Neural progenitor cell (in vitro differentiated cells): ENCODE measurements at regions not wholly inside any gene's neighbourhood (a gene's known extent, or its start where the extent isn't known, plus 50 kb on each side); places are given as distances from the start of the nearest gene placed in this dataset.

Source experiments
- DNase-seq: peaks from one replicate; pipeline ENCODE4 v3.0.0-alpha.2; 2016; ENCODE audit warnings: low spot score
- H2AFZ ChIP-seq: fragments of 200-600 bp; sonication (generic); replicated peaks from 2 replicates; pipeline ENCODE4 v1.6.1; 2016; ENCODE audit warnings: antibody characterized with exemption
- H3F3A ChIP-seq: fragments of 200-600 bp; sonication (generic); 2 replicates; pipeline ENCODE4 v1.6.1; 2016; ENCODE audit warnings: antibody characterized with exemption, low read depth
- H3K27ac ChIP-seq: fragments of 200-600 bp; sonication (generic); 2 replicates; pipeline ENCODE4 v1.5.1; 2016; ENCODE audit warnings: mild to moderate bottlenecking
- H3K27me3 ChIP-seq: fragments of 200-600 bp; sonication (generic); 2 replicates; pipeline ENCODE4 v1.6.1; 2016; ENCODE audit warnings: mild to moderate bottlenecking, moderate library complexity
- H3K36me3 ChIP-seq: fragments of 200-600 bp; sonication (generic); 2 replicates; pipeline ENCODE4 v1.5.1; 2016
- H3K4me1 ChIP-seq: fragments of 200-600 bp; sonication (generic); 2 replicates; pipeline ENCODE4 v1.6.1; 2016; ENCODE audit warnings: mixed run types
- H3K4me2 ChIP-seq: fragments of 200-600 bp; sonication (generic); 2 replicates; pipeline ENCODE4 v1.6.1; 2016
- H3K4me3 ChIP-seq: fragments of 200-600 bp; sonication (generic); 2 replicates; pipeline ENCODE4 v1.5.1; 2016
- H3K79me2 ChIP-seq: fragments of 200-600 bp; sonication (generic); 2 replicates; pipeline ENCODE4 v1.6.1; 2016; ENCODE audit warnings: low read depth
- H3K9ac ChIP-seq: fragments of 200-600 bp; sonication (generic); 2 replicates; pipeline ENCODE4 v1.6.1; 2016
- H3K9me3 ChIP-seq: fragments of 200-600 bp; sonication (generic); 2 replicates; pipeline ENCODE4 v1.5.1; 2016; ENCODE audit warnings: low read depth
- H4K20me1 ChIP-seq: fragments of 200-600 bp; sonication (generic); 2 replicates; pipeline ENCODE4 v1.6.1; 2016; ENCODE audit warnings: low read depth
- H3K27ac Mint-ChIP-seq: 3 replicates; pipeline ENCODE4 v1.8.0; 2021; ENCODE audit warnings: mixed read lengths
- H3K27me3 Mint-ChIP-seq: 2 replicates; pipeline ENCODE4 v1.8.0; 2022; ENCODE audit warnings: low read depth, mild to moderate bottlenecking, inconsistent platforms, moderate library complexity, mixed read lengths; ENCODE audit not compliant: insufficient read depth
- H3K36me3 Mint-ChIP-seq: 3 replicates; pipeline ENCODE4 v1.8.0; 2021; ENCODE audit warnings: mixed read lengths
- H3K4me1 Mint-ChIP-seq: 3 replicates; pipeline ENCODE4 v1.8.0; 2021; ENCODE audit warnings: mixed read lengths
- H3K4me3 Mint-ChIP-seq: 3 replicates; pipeline ENCODE4 v1.8.0; 2021; ENCODE audit warnings: mild to moderate bottlenecking, moderate library complexity, mixed read lengths
- H3K9me3 Mint-ChIP-seq: 3 replicates; pipeline ENCODE4 v1.8.0; 2020; ENCODE audit warnings: mixed read lengths
- CTCF ChIP-seq: fragments of 200-600 bp; sonication (generic); IDR thresholded peaks from 2 replicates; pipeline ENCODE4 v1.5.1; 2017; ENCODE audit warnings: antibody characterized with exemption, mild to moderate bottlenecking
- EZH2 ChIP-seq: fragments of 200-600 bp; sonication (generic); IDR thresholded peaks from 2 replicates; pipeline ENCODE4 v1.6.1; 2017; ENCODE audit warnings: antibody characterized with exemption, mild to moderate bottlenecking, moderate library complexity
- EZH2phosphoT487 ChIP-seq: fragments of 200-600 bp; sonication (generic); IDR thresholded peaks from 2 replicates; pipeline ENCODE4 v1.6.1; 2017; ENCODE audit warnings: antibody characterized with exemption

- no peak overlapping the region for H3K9ac ChIP-seq
- H3F3A ChIP-seq, result no peaks in the 10 kb centered on the region
- no peaks in the 10 kb centered on the region for H3K36me3 ChIP-seq
- H3K27ac ChIP-seq, result no peak overlapping the region
- no peak for TF ChIP-seq CTCF
- TF ChIP-seq EZH2phosphoT487, result no peak
- TF ChIP-seq EZH2, result no peak
- Mint-ChIP-seq H3K27ac (no peak overlapping the region), H3K4me3 (no peak overlapping the region), H3K27me3 (peaks cover 14% of the 10 kb centered on the region), H3K9me3 (no peaks in the 10 kb centered on the region), H3K36me3 (no peaks in the 10 kb centered on the region), H3K4me1 (peaks cover 5% of the 10 kb centered on the region)
- H4K20me1 ChIP-seq, result no peaks in the 10 kb centered on the region
- H3K4me3 ChIP-seq, result no peak overlapping the region
- H3K79me2 ChIP-seq, result no peaks in the 10 kb centered on the region
- H3K4me2 ChIP-seq, result peak overlapping the region; percentile 5
- DNase-seq, result peak; percentile 37
- H3K4me1 ChIP-seq, result peaks cover 5% of the 10 kb centered on the region
- H3K27me3 ChIP-seq, result peaks cover 19% of the 10 kb centered on the region
- no peaks in the 10 kb centered on the region for H3K9me3 ChIP-seq
- peak overlapping the region; percentile 13 for H2AFZ ChIP-seq
Measured at GRCh38 chr15:83372434-83372891, 74.7 kb upstream of the SH3GL3 start.

- H3K4me1 ChIP-seq, result no peaks in the 10 kb centered on the region
- H3K4me3 ChIP-seq, result no peak overlapping the region
- Mint-ChIP-seq H3K27me3 (peaks cover 5% of the 10 kb centered on the region), H3K9me3 (no peaks in the 10 kb centered on the region), H3K36me3 (no peaks in the 10 kb centered on the region), H3K4me1 (peaks cover 3% of the 10 kb centered on the region), H3K27ac (no peak overlapping the region), H3K4me3 (no peak overlapping the region)
- no peaks in the 10 kb centered on the region for H3F3A ChIP-seq
- no peak overlapping the region for H3K4me2 ChIP-seq
- TF ChIP-seq EZH2 (no peak), EZH2phosphoT487 (no peak), CTCF (no peak)
- H3K79me2 ChIP-seq, result no peaks in the 10 kb centered on the region
- H3K27ac ChIP-seq, result no peak overlapping the region
- H4K20me1 ChIP-seq, result no peaks in the 10 kb centered on the region
- DNase-seq, result no peak
- no peaks in the 10 kb centered on the region for H3K36me3 ChIP-seq
- H3K9ac ChIP-seq, result no peak overlapping the region
- no peak overlapping the region for H2AFZ ChIP-seq
- H3K27me3 ChIP-seq, result peaks cover 4% of the 10 kb centered on the region
- no peaks in the 10 kb centered on the region for H3K9me3 ChIP-seq
Measured at GRCh38 chr15:83378921-83379578, 68.1 kb upstream of the SH3GL3 start.

GRCh38 chr15:83379579-83379959 is 67.6 kb upstream of the SH3GL3 start:
- Histone ChIP-seq H3K4me2 (no peak overlapping the region), H4K20me1 (no peaks in the 10 kb centered on the region), H3K27me3 (peaks cover 2% of the 10 kb centered on the region), H3K79me2 (no peaks in the 10 kb centered on the region), H3K4me3 (no peak overlapping the region), H3K36me3 (no peaks in the 10 kb centered on the region), H3K9ac (no peak overlapping the region), H2AFZ (no peak overlapping the region), H3F3A (no peaks in the 10 kb centered on the region), H3K27ac (no peak overlapping the region), H3K4me1 (no peaks in the 10 kb centered on the region), H3K9me3 (no peaks in the 10 kb centered on the region)
- Mint-ChIP-seq H3K36me3 (no peaks in the 10 kb centered on the region), H3K4me1 (peaks cover 3% of the 10 kb centered on the region), H3K9me3 (no peaks in the 10 kb centered on the region), H3K27ac (no peak overlapping the region), H3K4me3 (no peak overlapping the region), H3K27me3 (peaks cover 5% of the 10 kb centered on the region)
- no peak for DNase-seq
- TF ChIP-seq EZH2phosphoT487 (no peak), CTCF (no peak), EZH2 (no peak)
